Breast epithelium (tissue), 3 donors: ENCODE measurements at regions not wholly inside any gene's neighbourhood (a gene's known extent, or its start where the extent isn't known, plus 50 kb on each side); places are given as distances from the start of the nearest gene placed in this dataset.

Experiments used
- CTCF ChIP-seq, 3 donors: fragments of 450-650 bp; IDR thresholded peaks; one replicate each; pipeline ENCODE4 v1.5.1; 2016 to 2017; ENCODE audit warnings: antibody characterized with exemption in 3 of 3, mild to moderate bottlenecking in 3 of 3, moderate library complexity in 3 of 3
- POLR2A ChIP-seq: fragments of 450-650 bp; IDR thresholded peaks from one replicate; pipeline ENCODE4 v1.6.1; 2016; ENCODE audit warnings: antibody characterized with exemption, mild to moderate bottlenecking, moderate library complexity

GRCh38 chr18:3329872-3330271, 67.9 kb downstream of the MYL12B start:
- TF ChIP-seq POLR2A = no peak
- TF ChIP-seq CTCF (IDR thresholded peaks at IDR 0.05) = no peak
